OCI-LY7 (cell line): ENCODE measurements at regions not wholly inside any gene's neighbourhood (a gene's known extent, or its start where the extent isn't known, plus 50 kb on each side); places are given as distances from the start of the nearest gene placed in this dataset.

ENCODE experiments used
- BruUV-seq: library from RNA; stranded (reverse); fragments of 400-500 nt; replicated peaks from 2 replicates; lab custom pipeline; 2021; lab: Mats Ljungman, UMichigan
- CTCF ChIA-PET: fragments of 300-600 bp; sonication (Branson Sonifier 250); formaldehyde crosslinking; loops from one replicate; lab custom pipeline; 2022; ENCODE audit warnings: antibody characterized with exemption; ENCODE audit not compliant: unreplicated experiment; lab: Charles Lee
- POLR2A ChIA-PET: fragments of 300-600 bp; sonication (Branson Sonifier 250); formaldehyde crosslinking; loops from one replicate; lab custom pipeline; 2022; ENCODE audit warnings: antibody characterized with exemption; lab: Charles Lee
- DNase-seq: peaks from one replicate; pipeline ENCODE4 v3.0.0-alpha.2; 2015; ENCODE audit warnings: low spot score
- H2AFZ ChIP-seq: fragments of 200-600 bp; sonication (generic), shearing (Covaris generic); 2 replicates; pipeline ENCODE4 v1.6.1; 2014; ENCODE audit warnings: mild to moderate bottlenecking, antibody characterized with exemption, low read length, moderate library complexity
- H3K27ac ChIP-seq: fragments of 200-600 bp; sonication (generic); 2 replicates; pipeline ENCODE4 v1.5.1; 2014; ENCODE audit warnings: mixed run types, low read depth, mild to moderate bottlenecking, moderate library complexity, low read length, inconsistent platforms; ENCODE audit not compliant: poor library complexity, severe bottlenecking
- H3K36me3 ChIP-seq: fragments of 200-600 bp; sonication (generic); 2 replicates; pipeline ENCODE4 v1.6.1; 2014; ENCODE audit warnings: mild to moderate bottlenecking, antibody characterized with exemption, low read length, moderate library complexity, mixed read lengths; ENCODE audit not compliant: insufficient read depth
- H3K4me1 ChIP-seq: fragments of 200-600 bp; sonication (generic); 2 replicates; pipeline ENCODE4 v1.5.1; 2014; ENCODE audit warnings: mild to moderate bottlenecking, low read length; ENCODE audit not compliant: insufficient read depth, poor library complexity, severe bottlenecking
- H3K4me2 ChIP-seq: fragments of 200-600 bp; sonication (generic); 2 replicates; pipeline ENCODE4 v1.6.1; 2014; ENCODE audit warnings: mild to moderate bottlenecking, low read length
- H3K4me3 ChIP-seq: fragments of 200-600 bp; sonication (generic); 2 replicates; pipeline ENCODE4 v1.5.1; 2014; ENCODE audit warnings: mild to moderate bottlenecking, low read depth, low read length; ENCODE audit not compliant: poor library complexity, severe bottlenecking
- H3K79me2 ChIP-seq: fragments of 200-600 bp; sonication (generic); 2 replicates; pipeline ENCODE4 v1.6.1; 2016; ENCODE audit warnings: low read depth, mild to moderate bottlenecking, low read length, moderate library complexity, mixed read lengths; ENCODE audit not compliant: insufficient read depth
- H3K9me2 ChIP-seq: fragments of 200-600 bp; sonication (generic); 2 replicates; pipeline ENCODE4 v1.6.1; 2016; ENCODE audit warnings: mild to moderate bottlenecking, low read length, mixed read lengths; ENCODE audit not compliant: insufficient read depth
- H3K9me3 ChIP-seq: fragments of 200-600 bp; sonication (generic); 2 replicates; pipeline ENCODE4 v1.6.1; 2014; ENCODE audit warnings: mild to moderate bottlenecking, mixed run types, low read length, mixed read lengths
- H4K20me1 ChIP-seq: fragments of 200-600 bp; sonication (generic); 2 replicates; pipeline ENCODE4 v1.6.1; 2014; ENCODE audit warnings: mild to moderate bottlenecking, antibody characterized with exemption, low read length, moderate library complexity, mixed read lengths; ENCODE audit not compliant: insufficient read depth
- EZH2phosphoT487 ChIP-seq: fragments of 200-600 bp; sonication (generic); IDR thresholded peaks from 2 replicates; pipeline ENCODE4 v1.6.1; 2018; ENCODE audit warnings: low read depth, borderline replicate concordance, mild to moderate bottlenecking, mixed run types, antibody characterized with exemption, low read length, moderate library complexity, mixed read lengths
- intact Hi-C: fragments of 100-400 bp; cut with micrococcal nuclease; formaldehyde crosslinking; loops from one replicate; pipeline ENCODE4 v1.10.0; 2022; ENCODE audit not compliant: unreplicated experiment
- TF ChIP-seq, protein P1 (sequence below): fragments of 200-600 bp; sonication (generic); conservative IDR thresholded peaks from 2 replicates; pipeline ENCODE4 v1.5.1; 2014; ENCODE audit warnings: mild to moderate bottlenecking, antibody characterized with exemption, low read length, moderate library complexity, mixed read lengths

DNA sequence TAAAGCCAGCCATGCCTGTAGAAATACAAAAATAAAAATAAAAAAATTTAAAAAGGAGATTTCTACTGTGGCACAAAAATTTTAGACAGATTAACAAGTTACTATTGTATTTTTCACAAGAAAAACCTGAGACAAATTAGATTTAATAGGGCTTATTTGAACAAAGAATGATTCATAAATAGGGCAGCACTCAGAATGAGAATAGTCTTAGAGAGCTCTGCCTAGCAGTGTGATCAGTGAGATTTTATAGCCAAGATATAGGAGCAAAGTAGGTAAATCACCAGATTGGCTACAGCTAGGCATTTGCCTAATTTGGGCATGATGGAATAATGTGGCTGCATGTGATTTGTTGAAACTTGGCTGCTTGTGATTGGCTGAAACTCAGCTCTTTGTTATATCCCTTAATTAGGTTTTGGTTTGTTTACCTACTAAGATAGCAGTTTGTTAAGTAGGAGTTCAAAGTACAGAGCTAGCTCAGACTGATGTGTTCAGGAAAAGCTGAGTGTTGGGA, 279.7 kb upstream of the TMTC1 start:
- H3K79me2 ChIP-seq = no peaks in the 10 kb centered on the region; the same call in 1 of the 2 replicates
- intact Hi-C loops = no loop called here
- H3K27ac ChIP-seq = no peak overlapping the region
- no peak overlapping the region for H3K4me3 ChIP-seq
- H4K20me1 ChIP-seq = no peaks in the 10 kb centered on the region
- no peak for TF ChIP-seq EZH2phosphoT487
- TF ChIP-seq, protein P1, sequence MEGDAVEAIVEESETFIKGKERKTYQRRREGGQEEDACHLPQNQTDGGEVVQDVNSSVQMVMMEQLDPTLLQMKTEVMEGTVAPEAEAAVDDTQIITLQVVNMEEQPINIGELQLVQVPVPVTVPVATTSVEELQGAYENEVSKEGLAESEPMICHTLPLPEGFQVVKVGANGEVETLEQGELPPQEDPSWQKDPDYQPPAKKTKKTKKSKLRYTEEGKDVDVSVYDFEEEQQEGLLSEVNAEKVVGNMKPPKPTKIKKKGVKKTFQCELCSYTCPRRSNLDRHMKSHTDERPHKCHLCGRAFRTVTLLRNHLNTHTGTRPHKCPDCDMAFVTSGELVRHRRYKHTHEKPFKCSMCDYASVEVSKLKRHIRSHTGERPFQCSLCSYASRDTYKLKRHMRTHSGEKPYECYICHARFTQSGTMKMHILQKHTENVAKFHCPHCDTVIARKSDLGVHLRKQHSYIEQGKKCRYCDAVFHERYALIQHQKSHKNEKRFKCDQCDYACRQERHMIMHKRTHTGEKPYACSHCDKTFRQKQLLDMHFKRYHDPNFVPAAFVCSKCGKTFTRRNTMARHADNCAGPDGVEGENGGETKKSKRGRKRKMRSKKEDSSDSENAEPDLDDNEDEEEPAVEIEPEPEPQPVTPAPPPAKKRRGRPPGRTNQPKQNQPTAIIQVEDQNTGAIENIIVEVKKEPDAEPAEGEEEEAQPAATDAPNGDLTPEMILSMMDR = no peak
- no peak overlapping the region for H3K4me2 ChIP-seq
- BruUV-seq = no TSS peak
- H3K4me1 ChIP-seq = no peaks in the 10 kb centered on the region
- ChIA-PET CTCF (no interaction called here), POLR2A (interaction anchor here (0.6 kb wide), 1 partner anchor 182 kb away, joined by 3 read pairs; no protein-coding TSS in a partner anchor)
- H2AFZ ChIP-seq = no peak overlapping the region
- DNase-seq = no peak
- H3K36me3 ChIP-seq = no peaks in the 10 kb centered on the region
- H3K9me2 ChIP-seq = no peaks in the 10 kb centered on the region
- no peaks in the 10 kb centered on the region for H3K9me3 ChIP-seq

DNA sequence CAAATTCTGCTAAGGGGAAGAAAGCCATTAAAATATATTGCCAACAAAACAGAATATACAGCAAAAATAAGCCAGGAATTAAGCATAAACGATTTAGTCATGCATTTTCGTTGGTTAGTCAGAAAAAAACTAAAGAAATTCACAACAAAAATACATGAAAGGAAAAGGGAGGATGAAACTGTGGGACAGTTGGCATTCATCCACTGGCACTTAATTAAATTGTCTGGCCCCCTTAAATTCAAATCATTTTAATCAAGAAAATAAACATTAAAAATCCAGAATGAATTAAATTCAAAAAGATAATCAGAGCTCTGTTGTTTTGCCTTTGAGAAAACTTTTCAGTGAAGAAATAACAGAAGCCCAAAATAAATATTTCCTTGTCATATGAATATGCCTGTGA, 264.6 kb upstream of the TMTC1 start:
- Histone ChIP-seq H2AFZ (no peak overlapping the region), H3K4me3 (no peak overlapping the region), H3K4me2 (no peak overlapping the region), H4K20me1 (no peaks in the 10 kb centered on the region), H3K9me3 (no peaks in the 10 kb centered on the region), H3K9me2 (no peaks in the 10 kb centered on the region), H3K27ac (no peak overlapping the region), H3K4me1 (no peaks in the 10 kb centered on the region), H3K79me2 (no peaks in the 10 kb centered on the region), H3K36me3 (no peaks in the 10 kb centered on the region)
- ChIA-PET CTCF (no interaction called here), POLR2A (interaction anchor here (0.6 to 0.8 kb wide), 2 partner anchors 246 to 1066 kb away, joined by 3 read pairs; no protein-coding TSS in a partner anchor)
- BruUV-seq = no TSS peak
- intact Hi-C loops = no loop called here
- DNase-seq = no peak
- TF ChIP-seq, protein P1 = no peak
- TF ChIP-seq EZH2phosphoT487 = no peak

DNA sequence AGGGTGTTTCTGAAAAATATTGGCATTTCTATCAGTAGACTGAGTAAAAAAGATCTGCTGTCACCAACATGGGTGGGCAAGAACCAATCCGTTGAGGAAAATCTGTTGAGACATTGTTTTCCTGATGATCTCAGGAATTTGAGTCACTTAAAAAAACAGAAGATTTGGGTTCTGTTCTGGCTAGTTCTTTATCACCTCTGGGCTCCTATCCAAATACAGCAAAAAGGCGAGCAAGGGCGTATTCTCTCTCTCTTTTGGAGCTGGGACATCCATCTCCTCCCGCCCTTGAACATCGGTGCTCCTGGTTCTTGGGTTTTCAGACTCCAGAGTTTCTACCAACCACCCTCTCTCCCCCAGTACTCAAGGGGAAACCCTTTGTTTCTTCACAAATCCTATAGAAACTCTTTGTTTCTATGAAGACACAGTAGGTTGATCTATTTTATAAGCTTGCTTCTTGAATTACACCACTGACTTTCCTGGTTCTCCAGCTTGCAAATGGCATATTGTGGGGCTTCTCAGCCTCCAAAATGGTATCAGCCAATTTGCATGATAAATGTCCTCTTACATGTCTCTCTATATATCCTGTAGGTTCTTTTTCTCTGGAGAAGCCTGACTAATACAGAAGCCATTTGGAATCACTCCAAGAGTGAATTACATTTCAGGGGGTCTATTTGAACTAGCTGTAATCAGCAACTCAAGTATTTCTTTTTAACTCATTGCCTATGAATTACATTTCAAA, 263.9 kb upstream of the TMTC1 start:
- no peaks in the 10 kb centered on the region for H3K9me3 ChIP-seq
- intact Hi-C loops = no loop called here
- H3K36me3 ChIP-seq = no peaks in the 10 kb centered on the region
- BruUV-seq = no TSS peak
- H3K27ac ChIP-seq = no peak overlapping the region
- H3K9me2 ChIP-seq = no peaks in the 10 kb centered on the region
- no peak for DNase-seq
- H4K20me1 ChIP-seq = no peaks in the 10 kb centered on the region
- no peak overlapping the region for H3K4me3 ChIP-seq
- no peaks in the 10 kb centered on the region for H3K4me1 ChIP-seq
- ChIA-PET CTCF (no interaction called here), POLR2A (interaction anchor here (0.6 to 0.8 kb wide), 2 partner anchors 245 to 1065 kb away, joined by 3 read pairs; no protein-coding TSS in a partner anchor)
- H2AFZ ChIP-seq = no peak overlapping the region
- no peak overlapping the region for H3K4me2 ChIP-seq
- H3K79me2 ChIP-seq = no peaks in the 10 kb centered on the region
- TF ChIP-seq, protein P1 = no peak
- no peak for TF ChIP-seq EZH2phosphoT487
